ENCODE measurements at regions not wholly inside any gene's neighbourhood (a gene's known extent, or its start where the extent isn't known, plus 50 kb on each side); places are given as distances from the start of the nearest gene placed in this dataset.

DNA sequence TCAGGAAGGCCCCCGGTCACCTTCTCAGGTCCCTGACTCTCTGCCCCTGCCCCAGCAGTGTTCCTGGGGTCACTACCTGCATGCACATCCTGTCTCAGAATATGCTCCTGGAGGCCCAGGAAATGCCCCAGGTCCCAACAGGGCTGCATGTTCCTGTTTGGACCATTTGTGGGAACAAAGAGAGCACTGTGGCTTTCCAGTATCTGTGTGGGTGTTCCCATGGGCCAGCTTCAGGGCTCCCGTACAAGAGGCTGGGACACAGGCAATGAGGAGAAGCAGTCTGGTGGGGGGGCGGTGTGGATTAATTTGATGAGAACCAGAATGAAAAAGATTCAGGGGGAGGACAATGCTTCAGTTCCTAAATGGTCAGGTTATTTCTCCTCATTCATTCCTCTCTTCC, 61.5 kb upstream of the GGTLC1 start:
- no peaks in the 10 kb centered on the region for H3K4me1 ChIP-seq (ENCODE audit: control insufficient read depth in 1 of 2, insufficient read depth in 2 of 2, low read length in 2 of 2)
- no peaks in the 10 kb centered on the region for H3K36me3 ChIP-seq (ENCODE audit: control insufficient read depth in 1 of 2, insufficient read depth in 2 of 2, low read length in 2 of 2)
- no peak overlapping the region for H3K9ac ChIP-seq (ENCODE audit: low read depth in 1 of 2, low read length in 2 of 2)
- H3K27me3 ChIP-seq (ENCODE audit: control insufficient read depth in 1 of 2, insufficient read depth in 2 of 2, low read length in 2 of 2): no peaks in the 10 kb centered on the region
- no peak overlapping the region for H3K4me3 ChIP-seq (ENCODE audit: low read depth in 1 of 2, low read length in 2 of 2)
- H3K9me3 ChIP-seq (ENCODE audit: control insufficient read depth in 1 of 2, low read length in 2 of 2): no peaks in the 10 kb centered on the region
- no peak overlapping the region for H3K27ac ChIP-seq (ENCODE audit: low read depth, low read length)

- Histone ChIP-seq H3K27ac (ENCODE audit: low read depth, low read length) (no peak overlapping the region), H3K27me3 (ENCODE audit: control insufficient read depth in 1 of 2, insufficient read depth in 2 of 2, low read length in 2 of 2) (no peaks in the 10 kb centered on the region), H3K9me3 (ENCODE audit: control insufficient read depth in 1 of 2, low read length in 2 of 2) (no peaks in the 10 kb centered on the region), H3K36me3 (ENCODE audit: control insufficient read depth in 1 of 2, insufficient read depth in 2 of 2, low read length in 2 of 2) (no peaks in the 10 kb centered on the region), H3K4me1 (ENCODE audit: control insufficient read depth in 1 of 2, insufficient read depth in 2 of 2, low read length in 2 of 2) (no peaks in the 10 kb centered on the region), H3K4me3 (ENCODE audit: low read depth in 1 of 2, low read length in 2 of 2) (no peak overlapping the region), H3K9ac (ENCODE audit: low read depth in 1 of 2, low read length in 2 of 2) (no peak overlapping the region)
Observed at GRCh38 chr20:24049081-24049480, 60.5 kb upstream of the GGTLC1 start.

DNA sequence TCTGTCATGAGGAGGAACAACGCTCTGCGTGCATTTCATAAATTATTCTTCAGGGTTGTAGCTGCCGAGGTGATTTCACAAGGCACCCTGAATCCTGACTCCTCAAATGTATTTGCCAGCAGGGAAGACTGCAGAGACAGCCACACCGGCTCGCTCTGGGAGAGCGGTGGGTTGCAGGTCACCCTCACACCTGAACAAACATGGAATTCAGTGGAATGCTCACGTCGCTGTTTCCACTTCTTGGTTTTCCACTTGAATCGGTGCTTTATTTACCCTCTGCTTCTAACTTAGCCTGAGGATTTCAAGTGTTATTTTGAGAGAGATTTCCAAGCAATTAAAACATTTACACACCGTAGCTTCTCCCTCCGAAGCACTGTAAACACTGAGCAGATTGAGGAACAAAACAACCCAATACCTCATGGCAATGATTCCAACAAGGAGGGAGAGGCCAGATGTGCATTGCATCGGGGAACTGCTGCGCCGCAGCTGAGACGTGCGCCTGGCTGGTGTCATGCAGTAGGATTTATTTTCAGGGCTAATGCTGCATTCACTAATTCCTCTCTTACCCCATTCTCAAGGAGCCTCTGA, 59.5 kb upstream of the GGTLC1 start:
- Histone ChIP-seq H3K27me3 (ENCODE audit: control insufficient read depth in 1 of 2, insufficient read depth in 2 of 2, low read length in 2 of 2) (no peaks in the 10 kb centered on the region), H3K9ac (ENCODE audit: low read depth in 1 of 2, low read length in 2 of 2) (no peak overlapping the region), H3K9me3 (ENCODE audit: control insufficient read depth in 1 of 2, low read length in 2 of 2) (no peaks in the 10 kb centered on the region), H3K4me1 (ENCODE audit: control insufficient read depth in 1 of 2, insufficient read depth in 2 of 2, low read length in 2 of 2) (no peaks in the 10 kb centered on the region), H3K36me3 (ENCODE audit: control insufficient read depth in 1 of 2, insufficient read depth in 2 of 2, low read length in 2 of 2) (no peaks in the 10 kb centered on the region), H3K27ac (ENCODE audit: low read depth, low read length) (no peak overlapping the region), H3K4me3 (ENCODE audit: low read depth in 1 of 2, low read length in 2 of 2) (no peak overlapping the region)

DNA sequence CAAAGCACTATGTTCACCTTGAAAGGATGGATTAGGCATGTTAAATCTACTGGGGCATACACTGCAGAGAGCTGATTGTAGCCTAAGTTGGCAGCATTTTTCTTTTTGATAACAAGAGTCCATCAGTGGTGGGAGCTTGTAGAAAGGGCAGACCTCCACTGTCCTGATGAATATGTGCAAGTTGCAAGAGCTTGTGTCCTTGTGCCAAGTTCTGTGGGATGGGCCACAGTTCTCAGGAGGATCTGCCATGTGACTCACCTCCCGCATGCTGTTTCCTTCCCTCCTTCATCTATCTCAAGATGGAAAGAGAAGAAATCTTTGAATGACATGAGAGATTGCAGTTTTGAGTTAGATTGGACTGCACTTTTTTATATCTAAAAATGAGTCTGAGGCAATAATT, 58.3 kb upstream of the GGTLC1 start:
- no peaks in the 10 kb centered on the region for H3K27me3 ChIP-seq (ENCODE audit: control insufficient read depth in 1 of 2, insufficient read depth in 2 of 2, low read length in 2 of 2)
- H3K36me3 ChIP-seq (ENCODE audit: control insufficient read depth in 1 of 2, insufficient read depth in 2 of 2, low read length in 2 of 2): no peaks in the 10 kb centered on the region
- H3K4me1 ChIP-seq (ENCODE audit: control insufficient read depth in 1 of 2, insufficient read depth in 2 of 2, low read length in 2 of 2): no peaks in the 10 kb centered on the region
- H3K9ac ChIP-seq (ENCODE audit: low read depth in 1 of 2, low read length in 2 of 2): no peak overlapping the region
- H3K9me3 ChIP-seq (ENCODE audit: control insufficient read depth in 1 of 2, low read length in 2 of 2): no peaks in the 10 kb centered on the region
- no peak overlapping the region for H3K4me3 ChIP-seq (ENCODE audit: low read depth in 1 of 2, low read length in 2 of 2)
- H3K27ac ChIP-seq (ENCODE audit: low read depth, low read length): no peak overlapping the region

DNA sequence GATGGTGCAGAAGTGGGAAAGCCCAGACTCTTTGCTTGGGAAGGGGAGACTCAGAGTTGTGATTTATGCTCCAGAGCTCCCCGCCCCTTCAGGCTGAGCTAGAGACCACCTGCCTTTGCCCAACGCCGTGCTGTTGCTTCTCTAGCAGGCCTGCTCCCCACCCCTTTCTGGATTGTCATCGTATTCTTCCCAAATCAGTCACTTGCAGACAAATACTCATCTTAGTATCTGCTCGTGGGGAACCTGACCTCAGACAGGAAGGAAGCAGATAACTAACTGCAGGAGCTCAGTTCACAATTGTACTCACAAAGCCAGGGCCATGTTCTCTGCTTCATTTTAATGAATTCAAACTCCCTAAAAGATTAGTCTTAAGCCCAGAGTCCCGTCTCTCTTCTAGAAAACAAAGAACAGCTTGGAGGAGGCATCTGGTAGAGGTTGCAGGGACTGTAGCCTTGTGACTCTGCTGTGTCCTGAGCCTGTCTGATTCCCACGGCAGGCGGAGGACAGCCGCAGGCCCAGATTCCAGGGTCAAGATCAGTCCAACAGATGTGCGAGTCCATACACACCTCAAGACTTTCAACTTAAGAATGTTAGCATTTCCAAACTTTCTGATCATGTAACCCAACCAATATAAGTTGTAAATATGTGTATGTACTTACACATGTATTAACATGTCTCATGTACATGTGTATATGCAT, 57.2 kb upstream of the GGTLC1 start:
- no peaks in the 10 kb centered on the region for H3K4me1 ChIP-seq (ENCODE audit: control insufficient read depth in 1 of 2, insufficient read depth in 2 of 2, low read length in 2 of 2)
- H3K36me3 ChIP-seq (ENCODE audit: control insufficient read depth in 1 of 2, insufficient read depth in 2 of 2, low read length in 2 of 2): no peaks in the 10 kb centered on the region
- H3K9ac ChIP-seq (ENCODE audit: low read depth in 1 of 2, low read length in 2 of 2): no peak overlapping the region
- no peak overlapping the region for H3K4me3 ChIP-seq (ENCODE audit: low read depth in 1 of 2, low read length in 2 of 2)
- no peaks in the 10 kb centered on the region for H3K27me3 ChIP-seq (ENCODE audit: control insufficient read depth in 1 of 2, insufficient read depth in 2 of 2, low read length in 2 of 2)
- H3K27ac ChIP-seq (ENCODE audit: low read depth, low read length): no peak overlapping the region
- no peaks in the 10 kb centered on the region for H3K9me3 ChIP-seq (ENCODE audit: control insufficient read depth in 1 of 2, low read length in 2 of 2)

DNA sequence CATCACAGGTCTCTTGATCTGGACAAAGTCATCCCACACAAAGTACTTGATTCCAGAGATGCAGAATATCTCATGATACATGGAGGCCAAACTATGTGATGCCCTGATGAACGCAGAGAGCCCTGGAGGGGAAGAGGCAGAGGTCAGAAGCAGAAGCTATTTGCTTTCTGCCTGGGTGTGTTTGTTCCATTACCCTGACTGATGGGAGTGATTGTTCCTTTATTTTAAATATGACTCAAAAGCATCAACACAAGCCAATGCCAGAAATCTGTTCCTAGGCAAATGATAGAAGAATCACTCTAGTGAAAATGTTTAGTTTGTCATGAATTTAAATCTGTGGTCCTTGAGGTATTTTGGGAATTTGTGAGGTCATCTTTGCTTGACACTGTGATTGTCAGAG, 54.7 kb upstream of the GGTLC1 start:
- no peaks in the 10 kb centered on the region for H3K9me3 ChIP-seq (ENCODE audit: control insufficient read depth in 1 of 2, low read length in 2 of 2)
- no peak overlapping the region for H3K9ac ChIP-seq (ENCODE audit: low read depth in 1 of 2, low read length in 2 of 2)

GRCh38 chr20:24042646-24043045, 54.1 kb upstream of the GGTLC1 start:
- H3K4me3 ChIP-seq (ENCODE audit: low read depth in 1 of 2, low read length in 2 of 2): no peak overlapping the region
- no peaks in the 10 kb centered on the region for H3K27me3 ChIP-seq (ENCODE audit: control insufficient read depth in 1 of 2, insufficient read depth in 2 of 2, low read length in 2 of 2)
- H3K27ac ChIP-seq (ENCODE audit: low read depth, low read length): no peak overlapping the region

More for the DNA sequence above, 54.7 kb upstream of the GGTLC1 start:
- no peak overlapping the region for H3K4me3 ChIP-seq (ENCODE audit: low read depth in 1 of 2, low read length in 2 of 2)
- no peak overlapping the region for H3K27ac ChIP-seq (ENCODE audit: low read depth, low read length)
- no peaks in the 10 kb centered on the region for H3K36me3 ChIP-seq (ENCODE audit: control insufficient read depth in 1 of 2, insufficient read depth in 2 of 2, low read length in 2 of 2)
- no peaks in the 10 kb centered on the region for H3K4me1 ChIP-seq (ENCODE audit: control insufficient read depth in 1 of 2, insufficient read depth in 2 of 2, low read length in 2 of 2)
- H3K27me3 ChIP-seq (ENCODE audit: control insufficient read depth in 1 of 2, insufficient read depth in 2 of 2, low read length in 2 of 2): no peaks in the 10 kb centered on the region

GRCh38 chr20:24040896-24041459, 52.4 kb upstream of the GGTLC1 start:
- H3K9ac ChIP-seq (ENCODE audit: low read depth in 1 of 2, low read length in 2 of 2): no peak overlapping the region
- H3K27ac ChIP-seq (ENCODE audit: low read depth, low read length): no peak overlapping the region
- no peaks in the 10 kb centered on the region for H3K9me3 ChIP-seq (ENCODE audit: control insufficient read depth in 1 of 2, low read length in 2 of 2)
- no peak overlapping the region for H3K4me3 ChIP-seq (ENCODE audit: low read depth in 1 of 2, low read length in 2 of 2)
- H3K27me3 ChIP-seq (ENCODE audit: control insufficient read depth in 1 of 2, insufficient read depth in 2 of 2, low read length in 2 of 2): no peaks in the 10 kb centered on the region
- H3K4me1 ChIP-seq (ENCODE audit: control insufficient read depth in 1 of 2, insufficient read depth in 2 of 2, low read length in 2 of 2): no peaks in the 10 kb centered on the region
- no peaks in the 10 kb centered on the region for H3K36me3 ChIP-seq (ENCODE audit: control insufficient read depth in 1 of 2, insufficient read depth in 2 of 2, low read length in 2 of 2)

More at GRCh38 chr20:24042646-24043045, 54.1 kb upstream of the GGTLC1 start:
- no peaks in the 10 kb centered on the region for H3K4me1 ChIP-seq (ENCODE audit: control insufficient read depth in 1 of 2, insufficient read depth in 2 of 2, low read length in 2 of 2)
- no peak overlapping the region for H3K9ac ChIP-seq (ENCODE audit: low read depth in 1 of 2, low read length in 2 of 2)
- no peaks in the 10 kb centered on the region for H3K36me3 ChIP-seq (ENCODE audit: control insufficient read depth in 1 of 2, insufficient read depth in 2 of 2, low read length in 2 of 2)
- no peaks in the 10 kb centered on the region for H3K9me3 ChIP-seq (ENCODE audit: control insufficient read depth in 1 of 2, low read length in 2 of 2)

GRCh38 chr20:24039196-24039595, 50.6 kb upstream of the GGTLC1 start:
- H3K27me3 ChIP-seq (ENCODE audit: control insufficient read depth in 1 of 2, insufficient read depth in 2 of 2, low read length in 2 of 2): no peaks in the 10 kb centered on the region
- no peaks in the 10 kb centered on the region for H3K36me3 ChIP-seq (ENCODE audit: control insufficient read depth in 1 of 2, insufficient read depth in 2 of 2, low read length in 2 of 2)
- H3K9me3 ChIP-seq (ENCODE audit: control insufficient read depth in 1 of 2, low read length in 2 of 2): no peaks in the 10 kb centered on the region
- no peak overlapping the region for H3K9ac ChIP-seq (ENCODE audit: low read depth in 1 of 2, low read length in 2 of 2)
- H3K27ac ChIP-seq (ENCODE audit: low read depth, low read length): no peak overlapping the region
- H3K4me3 ChIP-seq (ENCODE audit: low read depth in 1 of 2, low read length in 2 of 2): no peak overlapping the region
- H3K4me1 ChIP-seq (ENCODE audit: control insufficient read depth in 1 of 2, insufficient read depth in 2 of 2, low read length in 2 of 2): no peaks in the 10 kb centered on the region

Data from duodenal mucosa (tissue), 2 donors.